Prostate gland (tissue), 2 donors: ENCODE measurements at regions not wholly inside any gene's neighbourhood (a gene's known extent, or its start where the extent isn't known, plus 50 kb on each side); places are given as distances from the start of the nearest gene placed in this dataset.

ENCODE experiments used
- DNase-seq: peaks from one replicate; pipeline ENCODE4 v3.0.0-alpha.2; 2019; ENCODE audit warnings: low spot score
- H3K27ac ChIP-seq, 2 donors: fragments of 200-600 bp; sonication (generic); 2 replicates each; pipeline ENCODE4 v1.5.1; 2017 to 2019
- H3K27me3 ChIP-seq: fragments of 200-600 bp; sonication (generic); replicated peaks from 2 replicates; pipeline ENCODE4 v1.5.1; 2019; ENCODE audit not compliant: insufficient read depth
- H3K36me3 ChIP-seq, 2 donors: fragments of 200-600 bp; sonication (generic); 1 replicate in 1 of 2; 2 replicates in 1 of 2; pipeline versions ENCODE4 v1.5.1 to v1.8.1; 2017 to 2019
- H3K4me1 ChIP-seq: fragments of 200-600 bp; sonication (generic); replicated peaks from 2 replicates; pipeline ENCODE4 v1.5.1; 2019
- H3K4me3 ChIP-seq, 2 donors: fragments of 200-600 bp; sonication (generic); 2 replicates each; pipeline ENCODE4 v1.5.1; 2017 to 2019
- H3K9me3 ChIP-seq: fragments of 200-600 bp; sonication (generic); 2 replicates; pipeline ENCODE4 v1.5.1; 2017
- CTCF ChIP-seq, 4 experiments: fragments of 200-600 bp in 2 of 4; fragments of 450-650 bp in 2 of 4; sonication (generic) in 2 of 4; IDR thresholded peaks; 1 replicate in 3 of 4; 2 replicates in 1 of 4; pipeline ENCODE4 v1.5.1; 2016 to 2019; ENCODE audit warnings: antibody characterized with exemption in 4 of 4, mild to moderate bottlenecking in 2 of 4, moderate library complexity in 2 of 4
- POLR2A ChIP-seq: fragments of 450-650 bp; IDR thresholded peaks from one replicate; pipeline ENCODE4 v1.6.1; 2016; ENCODE audit warnings: antibody characterized with exemption, mild to moderate bottlenecking
- POLR2AphosphoS5 ChIP-seq: sonication (generic); formaldehyde crosslinking; IDR thresholded peaks from one replicate; pipeline ENCODE4 v1.6.1; 2017; ENCODE audit warnings: antibody characterized with exemption
- WGBS: methylation state at CpG from one replicate; pipeline ENCODE4 v1.1.5; 2018; 5-methylcytosine and 5-hydroxymethylcytosine counted together
- intact Hi-C: fragments of 100-400 bp; cut with DNase I; formaldehyde crosslinking; loops from one replicate; pipeline ENCODE4 v1.14.2; 2022

GRCh38 chr6:6397842-6398241 is 77.4 kb upstream of the F13A1 start:
- Histone ChIP-seq H3K27ac (no peak overlapping the region), H3K36me3 (no peaks in the 10 kb centered on the region), H3K4me3 (no peak overlapping the region), H3K27me3 (no peaks in the 10 kb centered on the region), H3K9me3 (no peaks in the 10 kb centered on the region), H3K4me1 (no peaks in the 10 kb centered on the region)
- intact Hi-C loops: no loop called here
- DNase-seq: no peak
- 83% methylated on average over 5 of the region's 5 CpGs for WGBS
- TF ChIP-seq POLR2AphosphoS5: no peak

- no peak for DNase-seq
- Histone ChIP-seq H3K27me3 (no peaks in the 10 kb centered on the region), H3K4me1 (no peaks in the 10 kb centered on the region), H3K36me3 (no peaks in the 10 kb centered on the region), H3K27ac (no peak overlapping the region), H3K4me3 (no peak overlapping the region), H3K9me3 (no peaks in the 10 kb centered on the region)
- intact Hi-C loops: no loop called here
- TF ChIP-seq CTCF (IDR thresholded peaks at IDR 0.05) (no peak), POLR2A (no peak), POLR2AphosphoS5 (no peak)
- WGBS: 36% methylated on average over 2 of the region's 2 CpGs
Observed at GRCh38 chr6:6399568-6399967, 79.1 kb upstream of the F13A1 start.

- H3K36me3 ChIP-seq: no peaks in the 10 kb centered on the region
- H3K9me3 ChIP-seq: no peaks in the 10 kb centered on the region
- TF ChIP-seq CTCF (IDR thresholded peaks at IDR 0.05) (no peak), POLR2AphosphoS5 (no peak), POLR2A (no peak)
- 96% methylated on average over 1 of the region's 1 CpG for WGBS
- intact Hi-C loops: no loop called here
- H3K27ac ChIP-seq: no peak overlapping the region
- no peak for DNase-seq
- no peaks in the 10 kb centered on the region for H3K4me1 ChIP-seq
- no peak overlapping the region for H3K4me3 ChIP-seq
- no peaks in the 10 kb centered on the region for H3K27me3 ChIP-seq
Observed at GRCh38 chr6:6401401-6401800, 80.9 kb upstream of the F13A1 start.

- DNase-seq: no peak
Observed at GRCh38 chr6:6402006-6402405, 81.5 kb upstream of the F13A1 start.

DNA sequence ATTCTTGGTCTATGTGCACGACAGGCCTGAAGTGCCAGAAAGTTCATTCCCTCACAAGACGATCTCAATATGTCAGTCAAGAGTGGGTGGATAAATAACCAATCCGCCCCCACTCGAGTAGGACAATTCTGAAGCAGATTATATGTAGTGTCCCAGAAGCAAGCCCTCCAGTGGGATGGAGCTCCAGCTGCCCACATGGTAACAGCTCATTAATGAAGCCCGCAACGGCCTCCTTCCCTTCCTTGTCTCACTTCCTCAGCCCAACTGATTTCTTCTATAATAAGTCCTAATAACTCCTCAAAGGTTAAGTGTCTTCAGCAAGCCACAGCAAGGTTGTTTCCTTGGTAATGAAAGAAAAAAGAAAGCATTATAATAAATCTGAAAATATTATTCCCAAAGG is 82.1 kb upstream of the F13A1 start:
- H3K27ac ChIP-seq: no peak overlapping the region
- H3K36me3 ChIP-seq: no peaks in the 10 kb centered on the region
- intact Hi-C loops: no loop called here
- H3K4me1 ChIP-seq: no peaks in the 10 kb centered on the region
- H3K9me3 ChIP-seq: no peaks in the 10 kb centered on the region
- WGBS: 76% methylated on average over 6 of the region's 6 CpGs
- no peaks in the 10 kb centered on the region for H3K27me3 ChIP-seq
- DNase-seq: no peak
- TF ChIP-seq POLR2A: no peak
- no peak for TF ChIP-seq CTCF (IDR thresholded peaks at IDR 0.05)
- TF ChIP-seq POLR2AphosphoS5: no peak
- no peak overlapping the region for H3K4me3 ChIP-seq

More at GRCh38 chr6:6402006-6402405, 81.5 kb upstream of the F13A1 start:
- H3K27me3 ChIP-seq: no peaks in the 10 kb centered on the region
- H3K36me3 ChIP-seq: no peaks in the 10 kb centered on the region
- intact Hi-C loops: no loop called here
- H3K27ac ChIP-seq: no peak overlapping the region
- 80% methylated on average over 2 of the region's 2 CpGs for WGBS
- H3K9me3 ChIP-seq: no peaks in the 10 kb centered on the region
- TF ChIP-seq POLR2A (no peak), POLR2AphosphoS5 (no peak), CTCF (IDR thresholded peaks at IDR 0.05) (no peak)
- H3K4me3 ChIP-seq: no peak overlapping the region
- H3K4me1 ChIP-seq: no peaks in the 10 kb centered on the region
